PFSK-1 (cell line): ENCODE measurements at regions not wholly inside any gene's neighbourhood (a gene's known extent, or its start where the extent isn't known, plus 50 kb on each side); places are given as distances from the start of the nearest gene placed in this dataset.

Experiments
- POLR2AphosphoS5 ChIP-seq: IDR thresholded peaks from 2 replicates; pipeline ENCODE4 v1.6.1; 2012; ENCODE audit warnings: low read depth, mild to moderate bottlenecking, control low read depth, low read length, moderate library complexity
- REST ChIP-seq, 2 experiments: IDR thresholded peaks; 2 replicates each; pipeline versions ENCODE4 v1.6.1 to v1.8.0; 2011 to 2012; ENCODE audit warnings: low read depth in 2 of 2, low read length in 2 of 2, control low read depth in 1 of 2, inconsistent platforms in 1 of 2, mild to moderate bottlenecking in 1 of 2, moderate library complexity in 1 of 2; ENCODE audit not compliant: insufficient read depth in 1 of 2
- TAF1 ChIP-seq: IDR thresholded peaks from 2 replicates; pipeline ENCODE4 v1.6.1; 2012; ENCODE audit warnings: low read length, control low read depth, borderline replicate concordance; ENCODE audit not compliant: insufficient read depth

GRCh38 chr2:9085353-9085752 lies 81.9 kb upstream of the MBOAT2 start:
- no peak for TF ChIP-seq REST (IDR thresholded peaks at IDR 0.05; ENCODE audit: insufficient read depth in 1 of 2, low read depth in 2 of 2, low read length in 2 of 2)
- TF ChIP-seq TAF1 = no peak
- no peak for TF ChIP-seq POLR2AphosphoS5
